ENCODE measurements at regions not wholly inside any gene's neighbourhood (a gene's known extent, or its start where the extent isn't known, plus 50 kb on each side); places are given as distances from the start of the nearest gene placed in this dataset.

DNA sequence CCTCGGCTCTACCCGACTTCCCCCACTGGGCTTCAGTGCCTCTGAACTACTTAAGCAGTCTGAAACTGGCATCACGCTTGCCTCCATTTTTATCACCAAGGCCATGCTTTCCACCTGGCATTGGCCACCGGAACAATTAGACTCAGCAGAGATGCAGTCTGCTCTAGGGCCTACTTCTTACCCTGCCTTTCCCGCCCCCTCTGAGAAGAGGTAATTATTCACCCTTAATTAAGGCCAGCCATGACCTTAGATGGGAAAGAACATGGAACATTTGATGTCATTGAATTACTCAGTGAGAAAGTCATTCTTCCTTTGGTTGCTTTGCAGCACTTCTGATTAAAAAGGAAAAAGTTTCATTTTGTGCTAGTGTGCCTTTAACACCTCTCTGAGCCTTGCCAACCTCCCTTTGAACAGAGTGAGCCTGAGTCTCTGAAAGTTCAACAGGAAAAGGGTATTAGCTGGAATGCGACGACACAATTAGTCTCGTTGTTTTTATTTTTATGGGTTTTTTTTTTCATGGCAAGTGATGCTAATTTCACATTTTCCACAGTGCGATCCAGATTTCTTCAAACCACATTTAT, 60.9 kb upstream of the TNRC6A start:
- H3F3A ChIP-seq (replicated peaks; ENCODE audit: low read depth), result 0 out of 2 replicates have a peak, but pooled peaks cover 7% of the 10 kb centered on the region
- no peak overlapping the region for H3K4me3 Mint-ChIP-seq
- no peak overlapping the region for H2AFZ ChIP-seq
- H3K27ac Mint-ChIP-seq, result no peak overlapping the region
- peaks cover 11% of the 10 kb centered on the region for H3K4me1 Mint-ChIP-seq
- ATAC-seq, result no peak
- no peak overlapping the region for H3K4me3 ChIP-seq
- no peak overlapping the region for H3K4me2 ChIP-seq
- DNase-seq (ENCODE audit: low spot score), result no peak
- no peaks in the 10 kb centered on the region for H3K79me2 ChIP-seq (replicated peaks; ENCODE audit: insufficient read depth)
- H3K36me3 Mint-ChIP-seq (ENCODE audit: low read depth), result no peaks in the 10 kb centered on the region
- peaks cover 11% of the 10 kb centered on the region for H3K4me1 ChIP-seq (ENCODE audit: insufficient read depth)
- H3K27ac ChIP-seq (ENCODE audit: low read depth), result no peak overlapping the region
- H4K20me1 ChIP-seq (replicated peaks; ENCODE audit: insufficient read depth), result no peaks in the 10 kb centered on the region
- H3K36me3 ChIP-seq (ENCODE audit: insufficient read depth), result no peaks in the 10 kb centered on the region
- H3K9me2 ChIP-seq (ENCODE audit: insufficient read depth), result no peaks in the 10 kb centered on the region
- TF ChIP-seq ZNF331 (CRISPR knock-in tag; IDR thresholded peaks at IDR 0.05; ENCODE audit: low read depth), result no peak
- no peak for TF ChIP-seq CTCF (conservative IDR thresholded peaks at IDR 0.05; ENCODE audit: low read depth in 2 of 2)
- TF ChIP-seq ZNF462 (CRISPR knock-in tag; IDR thresholded peaks at IDR 0.05), result no peak
- TF ChIP-seq EZH2phosphoT487 (IDR thresholded peaks at IDR 0.05; ENCODE audit: unreplicated experiment), result no peak
- TF ChIP-seq POLR2AphosphoS5 (IDR thresholded peaks at IDR 0.05; ENCODE audit: low read depth), result no peak
- TF ChIP-seq, protein P1, sequence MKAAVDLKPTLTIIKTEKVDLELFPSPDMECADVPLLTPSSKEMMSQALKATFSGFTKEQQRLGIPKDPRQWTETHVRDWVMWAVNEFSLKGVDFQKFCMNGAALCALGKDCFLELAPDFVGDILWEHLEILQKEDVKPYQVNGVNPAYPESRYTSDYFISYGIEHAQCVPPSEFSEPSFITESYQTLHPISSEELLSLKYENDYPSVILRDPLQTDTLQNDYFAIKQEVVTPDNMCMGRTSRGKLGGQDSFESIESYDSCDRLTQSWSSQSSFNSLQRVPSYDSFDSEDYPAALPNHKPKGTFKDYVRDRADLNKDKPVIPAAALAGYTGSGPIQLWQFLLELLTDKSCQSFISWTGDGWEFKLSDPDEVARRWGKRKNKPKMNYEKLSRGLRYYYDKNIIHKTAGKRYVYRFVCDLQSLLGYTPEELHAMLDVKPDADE (IDR thresholded peaks at IDR 0.05), result no peak
- no peak for TF ChIP-seq EZH2 (IDR thresholded peaks at IDR 0.05; ENCODE audit: low read depth, unreplicated experiment)
- TF ChIP-seq, protein P2, sequence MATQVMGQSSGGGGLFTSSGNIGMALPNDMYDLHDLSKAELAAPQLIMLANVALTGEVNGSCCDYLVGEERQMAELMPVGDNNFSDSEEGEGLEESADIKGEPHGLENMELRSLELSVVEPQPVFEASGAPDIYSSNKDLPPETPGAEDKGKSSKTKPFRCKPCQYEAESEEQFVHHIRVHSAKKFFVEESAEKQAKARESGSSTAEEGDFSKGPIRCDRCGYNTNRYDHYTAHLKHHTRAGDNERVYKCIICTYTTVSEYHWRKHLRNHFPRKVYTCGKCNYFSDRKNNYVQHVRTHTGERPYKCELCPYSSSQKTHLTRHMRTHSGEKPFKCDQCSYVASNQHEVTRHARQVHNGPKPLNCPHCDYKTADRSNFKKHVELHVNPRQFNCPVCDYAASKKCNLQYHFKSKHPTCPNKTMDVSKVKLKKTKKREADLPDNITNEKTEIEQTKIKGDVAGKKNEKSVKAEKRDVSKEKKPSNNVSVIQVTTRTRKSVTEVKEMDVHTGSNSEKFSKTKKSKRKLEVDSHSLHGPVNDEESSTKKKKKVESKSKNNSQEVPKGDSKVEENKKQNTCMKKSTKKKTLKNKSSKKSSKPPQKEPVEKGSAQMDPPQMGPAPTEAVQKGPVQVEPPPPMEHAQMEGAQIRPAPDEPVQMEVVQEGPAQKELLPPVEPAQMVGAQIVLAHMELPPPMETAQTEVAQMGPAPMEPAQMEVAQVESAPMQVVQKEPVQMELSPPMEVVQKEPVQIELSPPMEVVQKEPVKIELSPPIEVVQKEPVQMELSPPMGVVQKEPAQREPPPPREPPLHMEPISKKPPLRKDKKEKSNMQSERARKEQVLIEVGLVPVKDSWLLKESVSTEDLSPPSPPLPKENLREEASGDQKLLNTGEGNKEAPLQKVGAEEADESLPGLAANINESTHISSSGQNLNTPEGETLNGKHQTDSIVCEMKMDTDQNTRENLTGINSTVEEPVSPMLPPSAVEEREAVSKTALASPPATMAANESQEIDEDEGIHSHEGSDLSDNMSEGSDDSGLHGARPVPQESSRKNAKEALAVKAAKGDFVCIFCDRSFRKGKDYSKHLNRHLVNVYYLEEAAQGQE (IDR thresholded peaks at IDR 0.05; ENCODE audit: unreplicated experiment), result no peak
- H3K9me3 Mint-ChIP-seq, result no peaks in the 10 kb centered on the region; the same call in 2 of the 3 replicates
- H3K27me3 Mint-ChIP-seq (ENCODE audit: insufficient read depth, low read depth, poor library complexity), result peaks cover 8% of the 10 kb centered on the region
- no peaks in the 10 kb centered on the region for H3K27me3 ChIP-seq (ENCODE audit: insufficient read depth)
